HG03135 (cell line): ENCODE measurements at regions not wholly inside any gene's neighbourhood (a gene's known extent, or its start where the extent isn't known, plus 50 kb on each side); places are given as distances from the start of the nearest gene placed in this dataset.

Experiments used
- ATAC-seq: cut with Tn5 transposase; IDR thresholded peaks from one replicate; pipeline ENCODE4 v1.9.1; 2021; ENCODE audit warnings: mild to moderate bottlenecking, moderate library complexity; ENCODE audit not compliant: unreplicated experiment

- no peak for ATAC-seq
These were observed 2044.5 kb upstream of the AGA start for GRCh38 chr4:179486570-179487335.

- no peak for ATAC-seq
These were observed 2050.2 kb upstream of the AGA start for GRCh38 chr4:179492260-179493080.

- ATAC-seq = no peak
These were observed 2061.7 kb upstream of the AGA start for GRCh38 chr4:179503976-179504375.

GRCh38 chr4:179509489-179509888 lies 2067.3 kb upstream of the AGA start:
- no peak for ATAC-seq

- no peak for ATAC-seq
These were observed 2079.7 kb upstream of the AGA start for GRCh38 chr4:179521952-179522351.

- ATAC-seq = no peak
These were observed 2088.7 kb upstream of the AGA start for GRCh38 chr4:179530958-179531357.

GRCh38 chr4:179536694-179537093 lies 2094.5 kb upstream of the AGA start:
- no peak for ATAC-seq

GRCh38 chr4:179539641-179540040 lies 2097.4 kb upstream of the AGA start:
- no peak for ATAC-seq

- ATAC-seq = no peak
These were observed 2101.5 kb upstream of the AGA start for GRCh38 chr4:179543771-179544170.

GRCh38 chr4:179544496-179544895 lies 2102.3 kb upstream of the AGA start:
- ATAC-seq = no peak

GRCh38 chr4:179552131-179552530 lies 2109.9 kb upstream of the AGA start:
- ATAC-seq = no peak

- ATAC-seq = no peak
These were observed 2121.5 kb upstream of the AGA start for GRCh38 chr4:179563741-179564140.

- no peak for ATAC-seq
These were observed 2127.3 kb upstream of the AGA start for GRCh38 chr4:179569549-179569948.

- ATAC-seq = no peak
These were observed 2140.1 kb upstream of the AGA start for GRCh38 chr4:179582164-179582905.

- no peak for ATAC-seq
These were observed 2141.0 kb upstream of the AGA start for GRCh38 chr4:179583221-179583620.

GRCh38 chr4:179584101-179584500 lies 2141.9 kb upstream of the AGA start:
- no peak for ATAC-seq

- ATAC-seq = no peak
These were observed 2143.5 kb upstream of the AGA start for GRCh38 chr4:179585761-179586160.

- no peak for ATAC-seq
These were observed 2144.2 kb upstream of the AGA start for GRCh38 chr4:179586460-179586859.

- no peak for ATAC-seq
These were observed 2153.6 kb upstream of the AGA start for GRCh38 chr4:179595671-179596410.

GRCh38 chr4:179596621-179597020 lies 2154.4 kb upstream of the AGA start:
- no peak for ATAC-seq

GRCh38 chr4:179597301-179597700 lies 2155.1 kb upstream of the AGA start:
- no peak for ATAC-seq
